B cell (primary cell): ENCODE measurements at regions not wholly inside any gene's neighbourhood (a gene's known extent, or its start where the extent isn't known, plus 50 kb on each side); places are given as distances from the start of the nearest gene placed in this dataset.

Experiments
- ATAC-seq: fragments of 200-7000 bp; cut with Tn5 transposase; one replicate; pipeline ENCODE4 v1.10.0; 2021; ENCODE audit warnings: low read depth, mild to moderate bottlenecking, moderate number of reproducible peaks, moderate library complexity
- CTCF ChIA-PET: fragments of 350-600 bp; sonication (Branson Sonifier 250); formaldehyde crosslinking; loops from one replicate; lab custom pipeline; 2021; ENCODE audit warnings: antibody characterized with exemption, inconsistent platforms; lab: Charles Lee
- POLR2A ChIA-PET: fragments of 350-600 bp; sonication (Branson Sonifier 250); formaldehyde crosslinking; loops from one replicate; lab custom pipeline; 2021; ENCODE audit warnings: antibody characterized with exemption; lab: Charles Lee
- DNase-seq: peaks from one replicate; pipeline ENCODE4 v3.0.0; 2013
- H2AFZ ChIP-seq: 2 replicates; pipeline ENCODE4 v1.6.1; 2012; ENCODE audit warnings: mild to moderate bottlenecking, low read depth, low read length; ENCODE audit not compliant: insufficient read depth, poor library complexity, severe bottlenecking
- H3K27ac ChIP-seq, 2 donors: 1 replicate in 1 of 2; 2 replicates in 1 of 2; pipeline ENCODE4 v1.5.1; 2012 to 2013; ENCODE audit warnings: low read length in 2 of 2, mild to moderate bottlenecking in 2 of 2, moderate library complexity in 1 of 2
- H3K27me3 ChIP-seq, 4 experiments: fragments of 200-600 bp in 1 of 4; sonication (generic) in 1 of 4; replicated peaks in 1 of 4; 1 replicate in 2 of 4; 2 replicates in 2 of 4; pipeline versions ENCODE4 v1.6.1 to v1.7.0; 2013 to 2016; ENCODE audit warnings: low read length in 3 of 4, mild to moderate bottlenecking in 2 of 4, mixed read lengths in 1 of 4, moderate library complexity in 1 of 4; ENCODE audit not compliant: insufficient read depth in 4 of 4, control insufficient read depth in 3 of 4; ENCODE audit errors: control extremely low read depth in 1 of 4
- H3K36me3 ChIP-seq, 2 experiments: replicated peaks in 1 of 2; 1 replicate in 1 of 2; 2 replicates in 1 of 2; pipeline versions ENCODE4 v1.6.1 to v1.7.1; 2013; ENCODE audit warnings: low read length in 1 of 2; ENCODE audit not compliant: insufficient read depth in 2 of 2, control insufficient read depth in 1 of 2; ENCODE audit errors: control extremely low read depth in 1 of 2, extremely low read depth in 1 of 2
- H3K4me1 ChIP-seq, 2 donors: fragments of 200-600 bp in 1 of 2; sonication (generic) in 1 of 2; 1 replicate in 1 of 2; 2 replicates in 1 of 2; pipeline versions ENCODE4 v1.5.1 to v1.6.1; 2013 to 2017; ENCODE audit warnings: low read length in 2 of 2; ENCODE audit not compliant: control insufficient read depth in 2 of 2, insufficient read depth in 2 of 2
- H3K4me2 ChIP-seq: replicated peaks from 2 replicates; pipeline ENCODE3; 2012; ENCODE audit warnings: mild to moderate bottlenecking, low read depth, low read length; ENCODE audit not compliant: poor library complexity, severe bottlenecking
- H3K4me3 ChIP-seq, 5 experiments: fragments of 200-600 bp in 1 of 5; sonication (generic) in 1 of 5; 1 replicate in 3 of 5; 2 replicates in 2 of 5; pipeline versions ENCODE4 v1.5.1 to v1.7.0; 2011 to 2016; ENCODE audit warnings: low read length in 4 of 5, mild to moderate bottlenecking in 4 of 5, low read depth in 2 of 5, control low read depth in 1 of 5, moderate library complexity in 1 of 5; ENCODE audit not compliant: insufficient read depth in 1 of 5; ENCODE audit errors: control extremely low read depth in 1 of 5, extremely low read depth in 1 of 5
- H3K79me2 ChIP-seq: fragments of 200-600 bp; sonication (generic); one replicate; pipeline ENCODE4 v1.6.0; 2016; ENCODE audit warnings: low read length; ENCODE audit not compliant: control insufficient read depth, insufficient read depth
- H3K9ac ChIP-seq: fragments of 200-600 bp; sonication (generic); 2 replicates; pipeline ENCODE4 v1.6.1; 2017; ENCODE audit warnings: mild to moderate bottlenecking, low read length, moderate library complexity
- H3K9me3 ChIP-seq, 3 donors: one replicate each; pipeline versions ENCODE4 v1.6.1 to v1.7.1; 2013; ENCODE audit warnings: low read length in 2 of 3; ENCODE audit not compliant: control insufficient read depth in 2 of 3, insufficient read depth in 1 of 3; ENCODE audit errors: control extremely low read depth in 1 of 3
- H4K20me1 ChIP-seq: 2 replicates; pipeline ENCODE4 v1.6.0; 2012; ENCODE audit warnings: mild to moderate bottlenecking, low read length; ENCODE audit not compliant: insufficient read depth, control insufficient read depth, poor library complexity, severe bottlenecking
- H3K27ac Mint-ChIP-seq: one replicate; pipeline ENCODE4 v1.8.0; 2021; ENCODE audit warnings: mixed read lengths
- H3K27me3 Mint-ChIP-seq: one replicate; pipeline ENCODE4 v1.8.0; 2021; ENCODE audit warnings: mixed read lengths
- H3K4me1 Mint-ChIP-seq: one replicate; pipeline ENCODE4 v1.8.0; 2021; ENCODE audit warnings: mixed read lengths
- H3K4me3 Mint-ChIP-seq: one replicate; pipeline ENCODE4 v1.8.0; 2021; ENCODE audit warnings: mixed read lengths
- H3K9me3 Mint-ChIP-seq: one replicate; pipeline ENCODE4 v1.8.0; 2022; ENCODE audit warnings: mixed read lengths; ENCODE audit not compliant: insufficient read depth
- EZH2 ChIP-seq: IDR thresholded peaks from 2 replicates; pipeline ENCODE4 v1.6.1; 2012; ENCODE audit warnings: borderline replicate concordance, low read depth, mild to moderate bottlenecking, moderate library complexity, low read length; ENCODE audit not compliant: insufficient read depth, poor library complexity, severe bottlenecking
- WGBS: methylation state at CpG from one replicate; pipeline ENCODE4 v1.1.5; 2013; ENCODE audit warnings: missing lambda C conversion rate; ENCODE audit not compliant: insufficient coverage; 5-methylcytosine and 5-hydroxymethylcytosine counted together
- intact Hi-C: fragments of 100-400 bp; cut with micrococcal nuclease; formaldehyde crosslinking; loops from one replicate; pipeline ENCODE4 v1.10.0; 2022
- TF ChIP-seq, protein P1 (sequence below): fragments of 200-600 bp; IDR thresholded peaks from one replicate; pipeline ENCODE4 v1.8.0; 2022; ENCODE audit warnings: antibody characterized with exemption, mild to moderate bottlenecking

DNA sequence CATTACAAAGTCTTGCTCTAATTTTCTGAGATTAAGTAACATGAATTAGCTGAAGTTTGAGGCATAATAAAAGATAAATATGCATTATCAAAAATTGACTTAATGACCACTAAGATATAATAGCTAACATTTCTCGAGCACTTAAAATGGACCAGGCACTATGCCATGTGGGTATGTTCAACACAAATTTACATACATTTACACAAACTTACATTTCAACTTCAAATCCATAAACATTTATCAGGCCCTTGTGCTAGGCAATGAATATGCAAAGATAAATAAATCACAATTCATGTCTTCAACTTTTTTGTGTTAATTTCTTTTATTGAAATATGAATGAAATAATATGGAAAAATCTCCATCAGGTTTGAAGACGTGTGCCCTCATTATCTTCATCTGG, 108.7 kb downstream of the GAS2L3 start:
- no peaks in the 10 kb centered on the region for H4K20me1 ChIP-seq
- CTCF ChIA-PET: interaction anchor here (1.1 kb wide), 1 partner anchor 9 kb away, joined by 3 read pairs; no protein-coding TSS in a partner anchor
- no peak for DNase-seq
- Mint-ChIP-seq H3K4me3 (no peak overlapping the region), H3K27ac (no peak overlapping the region), H3K9me3 (peaks cover 5% of the 10 kb centered on the region), H3K4me1 (no peaks in the 10 kb centered on the region), H3K27me3 (peaks cover 13% of the 10 kb centered on the region)
- TF ChIP-seq, protein P1, sequence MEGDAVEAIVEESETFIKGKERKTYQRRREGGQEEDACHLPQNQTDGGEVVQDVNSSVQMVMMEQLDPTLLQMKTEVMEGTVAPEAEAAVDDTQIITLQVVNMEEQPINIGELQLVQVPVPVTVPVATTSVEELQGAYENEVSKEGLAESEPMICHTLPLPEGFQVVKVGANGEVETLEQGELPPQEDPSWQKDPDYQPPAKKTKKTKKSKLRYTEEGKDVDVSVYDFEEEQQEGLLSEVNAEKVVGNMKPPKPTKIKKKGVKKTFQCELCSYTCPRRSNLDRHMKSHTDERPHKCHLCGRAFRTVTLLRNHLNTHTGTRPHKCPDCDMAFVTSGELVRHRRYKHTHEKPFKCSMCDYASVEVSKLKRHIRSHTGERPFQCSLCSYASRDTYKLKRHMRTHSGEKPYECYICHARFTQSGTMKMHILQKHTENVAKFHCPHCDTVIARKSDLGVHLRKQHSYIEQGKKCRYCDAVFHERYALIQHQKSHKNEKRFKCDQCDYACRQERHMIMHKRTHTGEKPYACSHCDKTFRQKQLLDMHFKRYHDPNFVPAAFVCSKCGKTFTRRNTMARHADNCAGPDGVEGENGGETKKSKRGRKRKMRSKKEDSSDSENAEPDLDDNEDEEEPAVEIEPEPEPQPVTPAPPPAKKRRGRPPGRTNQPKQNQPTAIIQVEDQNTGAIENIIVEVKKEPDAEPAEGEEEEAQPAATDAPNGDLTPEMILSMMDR: no peak
- no peak for TF ChIP-seq EZH2
- no peak overlapping the region for H3K4me3 ChIP-seq
- H3K9ac ChIP-seq: no peak overlapping the region
- no peaks in the 10 kb centered on the region for H3K36me3 ChIP-seq
- POLR2A ChIA-PET: no interaction called here
- H2AFZ ChIP-seq: no peak overlapping the region
- no peak overlapping the region for H3K4me2 ChIP-seq
- H3K27me3 ChIP-seq: no peaks in the 10 kb centered on the region
- WGBS: no CpG with 5 or more reads among the region's 2 CpGs
- H3K27ac ChIP-seq: no peak overlapping the region
- H3K4me1 ChIP-seq: no peaks in the 10 kb centered on the region
- no peak for ATAC-seq
- intact Hi-C loops: no loop called here
- no peaks in the 10 kb centered on the region for H3K79me2 ChIP-seq
- H3K9me3 ChIP-seq: peaks cover 0 to 9% (median 9%) of the 10 kb centered on the region in 3 donors

DNA sequence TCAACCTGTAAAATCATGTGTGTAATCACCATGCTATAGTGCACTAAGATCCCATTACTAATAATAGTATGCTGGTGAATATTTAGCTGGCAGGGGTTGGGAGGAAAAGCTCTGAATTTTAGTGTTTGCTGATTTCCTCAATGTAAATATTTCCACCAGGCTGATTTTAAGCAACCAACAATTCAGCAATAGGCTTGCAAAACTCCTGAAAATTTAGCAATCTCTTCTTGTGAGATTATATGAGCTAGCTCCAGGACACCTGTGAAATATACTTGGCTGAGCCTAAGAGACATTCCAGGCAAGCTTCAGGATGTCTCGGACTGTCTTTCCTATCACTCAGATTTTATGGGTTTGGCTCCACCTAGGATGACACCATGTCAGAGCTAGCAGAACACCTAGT, 106.9 kb upstream of the ANO4 start:
- no peak for DNase-seq
- Histone ChIP-seq H4K20me1 (no peaks in the 10 kb centered on the region), H3K36me3 (no peaks in the 10 kb centered on the region), H3K4me3 (no peak overlapping the region), H3K27me3 (no peaks in the 10 kb centered on the region), H3K27ac (no peak overlapping the region), H3K9me3 (peaks cover 1 to 9% (median 9%) of the 10 kb centered on the region in 3 donors), H2AFZ (no peak overlapping the region), H3K9ac (no peak overlapping the region), H3K79me2 (no peaks in the 10 kb centered on the region), H3K4me1 (no peaks in the 10 kb centered on the region), H3K4me2 (no peak overlapping the region)
- intact Hi-C loops: no loop called here
- no peak for ATAC-seq
- TF ChIP-seq, protein P1: no peak
- TF ChIP-seq EZH2: no peak
- H3K9me3 Mint-ChIP-seq: peaks cover 5% of the 10 kb centered on the region
- H3K27ac Mint-ChIP-seq: no peak overlapping the region
- WGBS: no CpG with 5 or more reads among the region's 1 CpG
- H3K4me1 Mint-ChIP-seq: no peaks in the 10 kb centered on the region
- POLR2A ChIA-PET: no interaction called here
- CTCF ChIA-PET: no interaction called here
- H3K4me3 Mint-ChIP-seq: no peak overlapping the region
- peaks cover under 1% of the 10 kb centered on the region for H3K27me3 Mint-ChIP-seq
